IPS-NIHi7 (cell line): ENCODE measurements at regions not wholly inside any gene's neighbourhood (a gene's known extent, or its start where the extent isn't known, plus 50 kb on each side); places are given as distances from the start of the nearest gene placed in this dataset.

ENCODE experiments used
- DNase-seq: peaks from one replicate; pipeline ENCODE4 v3.0.0; 2012; ENCODE audit warnings: mixed read lengths; ENCODE audit errors: extremely low spot score

- no peak for DNase-seq
These were observed 312.8 kb downstream of the ZPLD1 start for GRCh38 chr3:102747611-102748010.

GRCh38 chr3:102748646-102749045 is 313.8 kb downstream of the ZPLD1 start:
- DNase-seq = no peak

DNA sequence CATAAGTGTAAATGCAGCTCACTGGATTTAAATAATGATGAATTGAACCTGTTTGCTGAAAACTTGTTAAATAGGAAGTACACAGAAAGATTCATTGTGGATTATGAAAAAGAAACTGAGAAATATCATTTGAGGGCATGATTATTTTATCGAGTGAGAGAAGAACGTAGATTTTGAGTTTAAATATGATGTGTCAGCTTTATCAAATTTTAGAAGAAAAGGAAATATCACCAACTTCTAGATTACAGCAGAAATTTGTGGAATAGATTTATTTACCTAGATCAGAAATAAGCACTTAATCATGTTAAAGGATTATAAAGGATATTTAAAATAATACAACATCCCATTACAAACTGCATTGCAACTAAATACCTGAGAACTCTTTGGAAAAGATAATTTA is 315.5 kb downstream of the ZPLD1 start:
- DNase-seq = no peak

- no peak for DNase-seq
These were observed 319.1 kb downstream of the ZPLD1 start for GRCh38 chr3:102753901-102754300.

- no peak for DNase-seq
These were observed 321.9 kb downstream of the ZPLD1 start for GRCh38 chr3:102756706-102757105.

DNA sequence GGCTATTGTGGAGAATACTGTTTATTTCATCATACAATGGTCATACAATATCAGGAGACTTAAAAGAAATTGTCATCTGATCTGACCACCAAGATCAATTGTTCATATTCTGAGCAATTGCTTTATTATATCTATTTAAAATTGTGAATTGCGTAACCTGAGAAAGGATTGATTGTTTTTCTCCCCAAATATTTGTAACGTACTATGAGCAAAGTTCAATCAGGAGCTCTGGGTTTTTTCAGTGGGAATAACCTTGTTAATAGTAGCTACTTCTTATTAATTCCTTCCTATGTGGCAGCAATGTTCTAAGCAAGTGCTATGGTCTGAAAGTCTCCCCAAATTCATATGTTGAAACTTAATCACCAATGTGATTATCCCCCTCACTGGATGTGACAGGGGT is 323.1 kb downstream of the ZPLD1 start:
- no peak for DNase-seq

DNA sequence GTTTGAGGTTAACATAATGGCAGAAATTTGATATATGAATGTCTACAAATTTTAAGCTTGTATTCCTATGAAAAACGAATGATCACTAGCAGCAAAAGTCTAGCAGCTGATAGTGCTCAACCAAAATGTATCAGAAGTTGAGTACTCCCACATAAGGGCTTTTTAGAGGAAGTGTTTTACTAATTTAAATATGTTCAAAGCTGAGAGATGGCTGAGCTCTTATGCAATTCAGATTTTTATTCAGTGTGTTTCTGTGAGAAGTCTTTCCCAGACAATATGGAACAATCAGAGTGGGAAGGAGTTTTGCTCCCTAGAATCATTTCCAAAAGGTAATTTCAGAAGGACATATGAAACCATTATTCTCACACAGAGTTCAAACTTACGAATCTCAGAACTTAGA is 327.0 kb downstream of the ZPLD1 start:
- no peak for DNase-seq

DNA sequence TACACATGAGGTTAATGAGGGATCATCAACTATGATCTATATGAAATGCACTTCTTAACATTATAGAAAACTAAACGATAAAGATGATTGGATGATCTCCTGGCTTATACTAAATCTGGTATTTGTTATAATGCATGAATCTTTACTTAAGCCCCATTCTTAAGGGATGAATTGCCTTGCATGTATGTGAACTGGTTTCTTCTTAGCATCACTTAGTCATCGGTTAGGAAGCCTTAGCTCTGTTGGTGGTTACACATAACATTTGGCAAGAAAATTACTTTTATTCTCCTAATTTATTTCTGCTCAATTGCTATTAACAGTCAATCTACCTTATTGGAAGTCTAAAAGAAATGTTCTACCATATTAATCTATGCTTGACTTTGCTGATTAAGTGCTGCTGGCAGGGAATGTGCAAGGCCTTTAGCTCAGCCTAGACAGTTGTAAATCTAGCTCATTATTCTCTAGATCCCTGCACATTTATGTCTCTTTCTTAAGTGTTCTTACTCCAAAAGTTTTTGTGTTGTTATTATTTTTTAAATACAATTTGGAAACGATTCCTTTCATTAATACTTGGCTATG is 356.0 kb downstream of the ZPLD1 start:
- no peak for DNase-seq

DNA sequence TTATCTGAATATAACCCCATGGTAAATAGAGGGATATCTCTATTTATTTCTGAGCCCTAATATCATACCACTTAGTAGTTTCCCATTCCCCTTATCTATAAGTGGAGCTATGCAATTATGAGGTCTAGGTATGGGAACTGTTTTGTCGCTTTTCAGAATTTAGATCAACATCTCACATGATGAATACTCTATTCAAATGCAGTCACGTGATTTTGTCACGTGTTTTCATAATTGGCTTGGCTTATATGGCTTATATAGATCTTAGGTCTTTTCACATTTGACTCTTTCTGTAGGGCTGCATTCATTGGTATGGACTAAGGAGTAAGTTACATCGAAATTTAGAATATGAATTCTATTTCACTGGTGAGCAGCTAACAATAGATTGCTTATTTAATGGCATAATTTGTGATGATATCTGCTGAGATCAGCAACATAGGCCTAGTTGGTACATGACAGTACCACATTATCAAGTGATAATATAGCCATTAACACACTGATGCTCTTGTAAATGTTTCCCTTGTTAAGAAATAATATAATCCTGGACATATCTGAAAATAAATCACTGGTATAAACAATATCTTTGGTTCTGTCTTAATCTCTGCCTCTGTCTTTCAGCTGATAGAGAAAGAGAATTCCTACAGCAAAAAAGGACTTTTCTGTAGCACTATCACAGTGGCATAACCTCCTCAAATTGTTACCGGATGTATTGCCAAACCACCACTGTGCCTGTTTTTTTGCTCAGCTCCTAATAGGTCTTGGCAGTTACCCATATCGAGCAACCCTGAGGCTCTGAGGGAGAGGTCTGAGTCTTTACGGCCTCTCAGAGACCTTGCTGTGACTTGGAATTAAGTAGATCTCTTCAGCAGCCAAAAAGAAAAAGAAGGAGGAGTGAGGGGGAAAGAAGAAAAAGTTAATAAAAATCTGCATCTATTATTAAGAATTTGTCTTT is 357.1 kb downstream of the ZPLD1 start:
- DNase-seq = no peak

- DNase-seq = no peak
These were observed 362.0 kb downstream of the ZPLD1 start for GRCh38 chr3:102796804-102797203.

- DNase-seq = no peak
These were observed 368.1 kb downstream of the ZPLD1 start for GRCh38 chr3:102802819-102803420.

- no peak for DNase-seq
These were observed 376.1 kb downstream of the ZPLD1 start for GRCh38 chr3:102810937-102811336.

DNA sequence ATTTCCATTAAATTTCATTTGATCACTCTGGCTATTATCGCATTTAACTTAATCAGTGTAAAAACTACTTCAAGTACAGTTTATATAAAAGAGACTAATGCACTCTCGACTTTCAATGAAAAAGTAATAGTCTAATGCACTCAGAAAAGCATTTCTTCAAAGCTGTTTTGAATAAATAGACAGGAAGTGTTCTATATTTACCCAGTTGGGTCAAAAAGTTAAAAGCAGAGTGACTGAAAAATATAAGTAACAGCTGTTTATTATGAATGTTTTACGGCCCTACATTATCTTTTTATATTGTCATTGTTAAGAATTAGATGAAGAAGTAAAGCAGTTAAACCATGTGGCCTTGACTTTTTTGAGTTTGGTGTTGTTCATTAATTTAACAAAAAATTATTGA is 391.8 kb downstream of the ZPLD1 start:
- DNase-seq = no peak

GRCh38 chr3:102827386-102827785 is 392.6 kb downstream of the ZPLD1 start:
- no peak for DNase-seq

GRCh38 chr3:102830415-102830814 is 395.6 kb downstream of the ZPLD1 start:
- DNase-seq = no peak

DNA sequence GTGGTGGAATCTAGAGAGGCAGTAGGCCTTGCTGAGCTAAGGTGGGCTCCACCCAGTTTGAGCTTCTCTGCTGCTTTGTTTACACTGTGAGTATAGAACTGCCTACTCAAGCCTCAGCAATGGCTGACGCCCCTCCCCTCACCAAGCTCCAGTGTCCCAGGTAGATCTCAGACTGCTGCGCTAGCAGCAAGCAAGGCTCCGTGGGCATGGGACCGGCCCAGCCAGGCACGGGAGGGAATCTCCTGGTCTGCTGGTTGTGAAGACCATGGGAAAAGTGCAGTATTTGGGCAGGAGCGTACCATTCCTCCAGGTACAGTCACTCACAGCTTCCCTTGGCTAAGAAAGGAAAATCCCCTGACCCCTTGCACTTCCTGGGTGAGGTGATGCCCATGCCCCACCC is 407.1 kb downstream of the ZPLD1 start:
- no peak for DNase-seq

- no peak for DNase-seq
These were observed 432.0 kb downstream of the ZPLD1 start for GRCh38 chr3:102866845-102867244.

DNA sequence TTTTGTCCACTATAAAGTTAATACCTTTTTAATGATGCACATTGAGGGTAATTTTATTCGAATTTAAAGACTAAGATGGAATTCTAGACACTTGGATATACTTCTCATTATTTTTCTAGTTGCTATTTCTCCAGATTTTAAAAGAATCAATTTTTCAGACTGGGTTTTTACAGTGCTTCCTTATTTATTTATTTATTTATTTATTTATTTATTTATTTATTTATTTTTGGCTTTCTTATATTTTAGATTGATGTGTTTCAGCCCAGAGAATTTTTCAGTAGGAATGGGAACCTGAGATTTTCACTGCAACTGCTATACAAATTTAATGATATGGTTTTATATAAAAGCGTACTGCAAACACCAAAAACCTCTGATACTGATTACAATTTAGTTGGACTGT is 448.7 kb downstream of the ZPLD1 start:
- no peak for DNase-seq

GRCh38 chr3:102885289-102885688 is 450.5 kb downstream of the ZPLD1 start:
- DNase-seq = no peak

DNA sequence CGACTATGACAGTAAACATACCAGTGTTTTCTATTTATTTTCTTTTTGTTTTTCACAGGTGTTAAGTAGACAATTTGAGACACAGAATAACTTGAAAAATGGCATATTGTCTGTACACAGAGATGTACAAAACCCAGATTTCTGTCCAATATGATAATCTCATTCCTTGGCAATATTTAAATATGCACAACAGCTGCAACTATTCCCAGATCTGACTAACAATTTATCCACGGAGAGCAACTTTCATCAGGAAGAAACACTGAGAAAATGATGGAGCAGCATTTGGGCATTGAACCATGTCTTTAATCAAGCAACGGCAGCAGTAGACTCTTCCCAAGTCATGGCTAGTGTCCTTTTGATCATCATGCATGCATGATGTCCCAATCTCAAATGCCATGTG is 452.6 kb downstream of the ZPLD1 start:
- DNase-seq = no peak

DNA sequence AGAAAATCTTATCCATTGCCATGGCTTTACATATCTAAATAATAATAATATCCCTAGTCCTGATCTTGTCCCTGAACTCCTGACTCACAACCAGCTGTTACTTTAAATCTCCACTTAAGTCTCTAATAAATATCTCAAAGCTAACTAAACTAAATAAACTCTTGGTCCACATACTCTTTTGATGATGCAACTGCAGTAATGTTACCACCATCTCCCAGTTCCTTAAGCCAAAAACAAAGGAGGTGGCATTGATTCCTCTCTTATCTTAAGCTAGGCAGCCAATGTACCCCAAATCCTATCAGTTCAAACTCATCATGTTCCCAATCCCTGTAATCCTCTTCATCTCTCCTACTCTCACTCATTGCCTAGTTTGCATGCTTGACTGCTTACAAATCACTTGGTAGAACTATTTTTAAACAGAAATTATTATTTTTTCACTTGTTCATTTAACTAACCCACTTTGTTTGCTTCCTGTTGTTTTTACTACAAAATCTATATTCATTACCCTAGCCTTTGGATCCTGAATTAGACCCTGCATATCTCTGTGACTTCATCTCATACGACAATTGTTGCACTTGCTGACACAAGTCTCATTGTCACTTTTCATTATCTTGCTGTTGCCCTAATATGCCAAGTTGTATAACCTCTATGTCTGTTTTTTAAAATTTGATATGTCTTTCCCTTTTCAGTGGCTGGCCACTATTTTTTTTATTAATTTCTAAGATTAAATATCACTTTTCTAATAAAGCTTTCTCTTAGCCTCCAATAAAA is 462.2 kb downstream of the ZPLD1 start:
- DNase-seq = no peak

DNA sequence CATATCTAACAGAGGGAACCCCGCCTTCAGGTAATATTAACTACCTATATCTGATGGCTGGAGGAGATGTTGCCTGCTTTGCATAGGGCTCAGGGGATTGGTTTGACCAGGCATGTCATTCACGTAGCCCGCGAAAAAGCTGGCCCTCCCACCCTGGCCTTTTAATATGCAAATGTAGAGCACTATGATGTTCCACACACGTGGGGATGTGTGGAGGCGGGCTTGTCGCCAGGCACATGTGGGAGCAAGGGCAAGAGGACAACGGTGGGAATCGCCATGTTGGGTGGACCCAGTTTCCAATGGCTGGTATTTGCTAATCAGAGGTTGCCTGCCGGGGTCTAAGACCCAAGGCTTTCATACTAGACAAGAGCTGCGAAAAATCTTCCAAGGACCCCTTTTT is 469.8 kb downstream of the ZPLD1 start:
- DNase-seq = no peak
